GM12891 (cell line): ENCODE measurements at regions not wholly inside any gene's neighbourhood (a gene's known extent, or its start where the extent isn't known, plus 50 kb on each side); places are given as distances from the start of the nearest gene placed in this dataset.

Source experiments
- POLR2A ChIP-seq: IDR thresholded peaks from 2 replicates; pipeline ENCODE4 v1.6.1; 2011; ENCODE audit warnings: low read depth, low read length, control low read depth
- POLR2AphosphoS5 ChIP-seq: IDR thresholded peaks from 2 replicates; pipeline ENCODE4 v1.6.1; 2011; ENCODE audit warnings: low read depth, low read length, control low read depth
- SPI1 ChIP-seq: IDR thresholded peaks from 2 replicates; pipeline ENCODE4 v1.6.1; 2011; ENCODE audit warnings: low read depth, low read length, control low read depth
- TAF1 ChIP-seq: IDR thresholded peaks from 2 replicates; pipeline ENCODE4 v1.6.1; 2011; ENCODE audit warnings: low read depth, low read length, control low read depth

DNA sequence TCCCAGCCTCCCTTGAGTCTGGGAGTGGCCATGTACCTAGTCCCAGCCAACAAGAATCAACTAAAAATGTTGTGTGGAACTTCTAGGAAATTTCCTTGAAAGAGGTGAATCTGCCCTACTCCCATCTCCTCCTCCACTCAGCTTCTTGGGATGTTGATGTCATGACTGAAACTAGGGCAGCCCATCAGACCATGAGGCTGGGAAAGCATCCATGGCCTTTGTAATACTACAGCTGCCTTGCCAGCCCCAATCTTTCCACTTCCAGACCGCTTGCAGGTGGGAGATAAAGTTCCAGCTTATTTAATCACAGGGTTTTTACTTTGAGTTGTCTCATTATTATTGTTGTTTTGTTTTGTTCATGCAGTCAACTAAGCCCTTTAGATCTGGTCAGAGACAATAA lies 170.3 kb upstream of the LMNTD1 start:
- TF ChIP-seq POLR2AphosphoS5 = no peak
- TF ChIP-seq POLR2A = no peak
- TF ChIP-seq TAF1 = no peak
- no peak for TF ChIP-seq SPI1
